GM06990 (cell line): ENCODE measurements at regions not wholly inside any gene's neighbourhood (a gene's known extent, or its start where the extent isn't known, plus 50 kb on each side); places are given as distances from the start of the nearest gene placed in this dataset.

ENCODE experiments used
- DNase-seq: peaks from one replicate; pipeline ENCODE4 v3.0.0-alpha.2; 2011; ENCODE audit not compliant: insufficient read length; ENCODE audit errors: extremely low read depth
- H3K27me3 ChIP-seq: replicated peaks from 2 replicates; pipeline ENCODE4 v1.6.0; 2011; ENCODE audit warnings: low read length; ENCODE audit not compliant: control insufficient read depth, insufficient read depth
- H3K36me3 ChIP-seq: 2 replicates; pipeline ENCODE4 v1.5.1; 2011; ENCODE audit warnings: low read length; ENCODE audit not compliant: control insufficient read depth, insufficient read depth
- H3K4me3 ChIP-seq: replicated peaks from 2 replicates; pipeline ENCODE4 v1.5.1; 2011; ENCODE audit warnings: low read depth, mild to moderate bottlenecking, control low read depth, low read length
- CTCF ChIP-seq: IDR thresholded peaks from 2 replicates; pipeline ENCODE4 v1.5.1; 2011; ENCODE audit warnings: low read length, control low read depth, mild to moderate bottlenecking, inconsistent platforms; ENCODE audit not compliant: insufficient read depth, poor library complexity, severe bottlenecking

GRCh38 chr11:112689851-112690250 is 271.4 kb upstream of the NCAM1 start:
- H3K36me3 ChIP-seq: no peaks in the 10 kb centered on the region
- TF ChIP-seq CTCF: no peak
- H3K27me3 ChIP-seq: no peaks in the 10 kb centered on the region; the same call in 1 of the 2 replicates
- DNase-seq: no peak
- H3K4me3 ChIP-seq: no peak overlapping the region

DNA sequence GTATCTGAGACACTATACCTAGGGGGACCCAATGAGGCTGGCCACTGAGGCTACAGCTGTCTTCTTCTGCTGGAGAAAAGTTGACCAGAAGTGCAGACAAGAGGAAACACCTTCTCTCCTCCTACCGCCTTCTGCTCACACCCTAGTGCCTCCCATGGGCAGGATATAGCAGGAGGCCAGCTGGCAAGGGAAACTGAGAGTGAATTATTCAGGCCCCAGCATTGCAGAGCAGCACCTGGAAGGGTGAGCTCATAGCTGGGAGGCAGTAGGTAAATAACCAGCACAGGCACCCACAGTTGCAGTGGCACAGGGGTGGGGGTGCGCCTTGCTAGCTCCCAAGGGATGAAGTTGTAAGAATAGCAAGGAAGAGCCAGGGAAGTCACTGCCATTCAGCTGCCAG is 267.4 kb upstream of the NCAM1 start:
- no peak overlapping the region for H3K4me3 ChIP-seq
- H3K36me3 ChIP-seq: no peaks in the 10 kb centered on the region
- no peaks in the 10 kb centered on the region; the same call in 1 of the 2 replicates for H3K27me3 ChIP-seq
- TF ChIP-seq CTCF: no peak
- DNase-seq: no peak

DNA sequence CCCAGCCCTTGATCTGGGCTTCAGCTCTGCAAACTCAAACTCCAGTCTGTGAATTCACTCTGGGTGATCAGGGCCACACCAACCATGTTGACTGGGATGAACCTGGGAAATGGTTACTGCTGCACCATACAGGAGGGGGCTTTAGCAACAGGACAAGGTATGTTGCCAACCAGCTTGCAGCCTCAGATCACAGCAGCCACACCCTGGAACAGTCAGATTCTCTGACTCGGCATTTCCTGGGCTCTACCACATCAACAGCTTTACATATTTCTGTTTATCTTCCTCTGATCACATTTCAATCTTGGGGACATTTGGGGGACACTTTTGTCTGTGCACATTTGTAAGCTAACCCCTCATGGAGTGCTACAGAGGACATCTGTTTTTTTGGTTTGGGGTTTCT is 267.0 kb upstream of the NCAM1 start:
- Histone ChIP-seq H3K4me3 (no peak overlapping the region), H3K27me3 (no peaks in the 10 kb centered on the region; the same call in 1 of the 2 replicates), H3K36me3 (no peaks in the 10 kb centered on the region)
- DNase-seq: no peak
- no peak for TF ChIP-seq CTCF

DNA sequence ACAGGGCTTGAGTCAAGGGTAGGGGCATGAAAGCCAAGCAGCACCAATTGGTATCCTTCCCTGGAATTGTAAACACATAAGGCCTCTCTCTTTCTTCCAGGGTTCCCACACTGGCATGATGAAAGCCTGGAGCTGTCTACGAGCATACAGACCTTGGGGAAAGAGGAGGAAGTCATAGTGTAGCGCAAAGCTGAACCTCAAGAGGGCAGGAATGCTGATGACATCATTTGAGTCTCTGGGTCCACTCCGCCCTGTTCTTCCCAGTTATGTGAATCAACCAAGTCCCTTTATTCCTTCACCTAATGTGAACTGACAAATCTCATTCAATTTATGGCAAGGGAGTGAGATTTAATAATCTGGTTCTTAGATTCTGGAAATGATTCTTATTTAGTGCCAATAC is 266.4 kb upstream of the NCAM1 start:
- Histone ChIP-seq H3K27me3 (no peaks in the 10 kb centered on the region; the same call in 1 of the 2 replicates), H3K4me3 (no peak overlapping the region), H3K36me3 (no peaks in the 10 kb centered on the region)
- no peak for DNase-seq
- no peak for TF ChIP-seq CTCF

DNA sequence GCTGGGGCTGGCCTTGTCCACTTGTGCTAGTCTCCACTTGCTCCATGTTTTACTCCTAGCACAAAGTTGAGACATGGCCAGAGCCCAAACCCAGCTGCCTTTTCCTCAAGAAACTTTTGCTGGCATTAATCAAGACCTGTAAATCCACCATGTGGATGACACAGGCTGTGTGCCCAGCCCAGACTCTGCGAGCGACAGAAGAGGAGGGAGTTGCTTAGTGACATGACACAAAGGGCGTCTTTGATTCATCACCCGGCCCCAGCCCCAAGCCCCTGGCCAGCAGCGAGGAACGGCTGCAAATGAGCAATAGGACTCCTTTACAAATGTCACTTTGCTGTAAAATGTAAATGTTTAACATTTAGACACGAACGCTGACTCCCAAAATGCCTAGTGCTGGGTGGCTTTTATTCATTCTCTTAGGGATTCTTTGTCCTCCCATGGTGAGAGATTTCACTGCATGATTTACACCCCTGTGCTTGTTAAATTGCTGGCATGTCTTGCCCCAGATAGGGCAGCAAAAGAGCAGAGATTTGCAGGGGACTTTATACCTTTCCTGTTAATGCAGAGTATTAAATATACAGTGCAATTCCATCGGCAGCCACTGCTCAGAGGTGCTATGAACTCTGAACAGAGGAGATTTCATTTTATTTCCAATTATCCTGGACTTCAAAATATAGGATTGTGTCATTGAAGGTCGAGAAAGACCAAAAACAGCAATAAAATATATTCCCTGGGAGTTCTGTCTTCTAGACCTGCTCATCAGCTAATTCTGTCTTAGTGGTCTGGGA is 263.6 kb upstream of the NCAM1 start:
- Histone ChIP-seq H3K27me3 (no peaks in the 10 kb centered on the region; the same call in 1 of the 2 replicates), H3K4me3 (no peak overlapping the region), H3K36me3 (no peaks in the 10 kb centered on the region)
- TF ChIP-seq CTCF: no peak
- no peak for DNase-seq

DNA sequence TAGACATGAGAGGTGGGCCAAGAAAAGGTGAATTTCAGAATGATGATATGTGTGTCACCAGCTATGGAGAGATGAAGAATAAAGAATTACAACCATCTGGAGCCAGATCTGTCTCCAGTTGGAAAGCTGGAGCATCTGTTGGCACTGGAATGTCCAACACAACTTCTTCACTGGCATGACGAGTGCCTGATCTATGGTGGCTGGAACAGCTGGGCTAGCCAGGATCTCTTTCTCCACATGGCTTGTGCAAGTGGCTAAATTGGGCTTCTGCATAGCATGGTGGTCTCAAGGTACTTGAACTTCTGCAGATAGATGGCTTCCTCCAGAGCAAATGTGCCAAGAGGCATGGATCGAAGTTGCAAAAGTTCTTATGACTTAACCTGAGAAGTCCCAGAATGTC is 256.1 kb upstream of the NCAM1 start:
- DNase-seq: no peak
- no peak for TF ChIP-seq CTCF
- no peaks in the 10 kb centered on the region for H3K36me3 ChIP-seq
- H3K4me3 ChIP-seq: no peak overlapping the region
- H3K27me3 ChIP-seq: no peaks in the 10 kb centered on the region
